Common myeloid progenitor, CD34-positive (primary cell): ENCODE measurements at regions not wholly inside any gene's neighbourhood (a gene's known extent, or its start where the extent isn't known, plus 50 kb on each side); places are given as distances from the start of the nearest gene placed in this dataset.

ENCODE experiments used
- CTCF ChIA-PET: fragments of 350-600 bp; sonication (Branson Sonifier 250); formaldehyde crosslinking; loops from one replicate; lab custom pipeline; 2021; ENCODE audit warnings: antibody characterized with exemption; lab: Charles Lee
- POLR2A ChIA-PET: fragments of 350-600 bp; sonication (Branson Sonifier 250); formaldehyde crosslinking; loops from one replicate; lab custom pipeline; 2021; ENCODE audit warnings: antibody characterized with exemption; lab: Charles Lee
- DNase-seq, 3 donors: peaks; one replicate each; pipeline versions ENCODE4 v3.0.0 to v3.0.0-alpha.2; 2013
- H3K27ac ChIP-seq, 2 experiments: 1 replicate in 1 of 2; 2 replicates in 1 of 2; pipeline ENCODE4 v1.7.0; 2013; ENCODE audit warnings: inconsistent platforms in 2 of 2, low read length in 2 of 2, mild to moderate bottlenecking in 2 of 2, low read depth in 1 of 2, moderate library complexity in 1 of 2; ENCODE audit not compliant: severe bottlenecking in 2 of 2, insufficient read depth in 1 of 2, poor library complexity in 1 of 2
- H3K27me3 ChIP-seq, 5 experiments: replicated peaks in 2 of 5; 1 replicate in 3 of 5; 2 replicates in 2 of 5; pipeline versions ENCODE4 v1.6.1 to v1.7.0; 2013; ENCODE audit warnings: low read length in 4 of 5, mild to moderate bottlenecking in 2 of 5, moderate library complexity in 2 of 5, inconsistent platforms in 1 of 5; ENCODE audit not compliant: insufficient read depth in 5 of 5, control insufficient read depth in 4 of 5
- H3K36me3 ChIP-seq, 4 experiments: 1 replicate in 2 of 4; 2 replicates in 2 of 4; pipeline versions ENCODE4 v1.6.1 to v1.7.0; 2013; ENCODE audit warnings: low read length in 3 of 4, control low read depth in 1 of 4, mild to moderate bottlenecking in 1 of 4; ENCODE audit not compliant: control insufficient read depth in 4 of 4, insufficient read depth in 4 of 4
- H3K4me1 ChIP-seq, 4 experiments: 1 replicate in 3 of 4; 2 replicates in 1 of 4; pipeline versions ENCODE4 v1.6.1 to v1.7.1; 2013; ENCODE audit warnings: low read length in 3 of 4, mild to moderate bottlenecking in 3 of 4, control low read depth in 1 of 4, inconsistent platforms in 1 of 4, moderate library complexity in 1 of 4; ENCODE audit not compliant: control insufficient read depth in 4 of 4, insufficient read depth in 4 of 4; ENCODE audit errors: control extremely low read depth in 1 of 4
- H3K4me3 ChIP-seq, 7 experiments: 1 replicate in 4 of 7; 2 replicates in 3 of 7; pipeline versions ENCODE4 v1.5.1 to v1.7.0; 2013; ENCODE audit warnings: mild to moderate bottlenecking in 7 of 7, low read length in 6 of 7, moderate library complexity in 6 of 7, inconsistent platforms in 2 of 7, low read depth in 2 of 7, control low read depth in 1 of 7; ENCODE audit not compliant: insufficient read depth in 4 of 7, control insufficient read depth in 1 of 7; ENCODE audit errors: extremely low read depth in 1 of 7
- H3K9me3 ChIP-seq, 5 experiments: 1 replicate in 4 of 5; 2 replicates in 1 of 5; pipeline versions ENCODE4 v1.6.1 to v1.7.1; 2013; ENCODE audit warnings: low read length in 4 of 5, mild to moderate bottlenecking in 2 of 5, inconsistent platforms in 1 of 5, low read depth in 1 of 5, moderate library complexity in 1 of 5; ENCODE audit not compliant: control insufficient read depth in 4 of 5, insufficient read depth in 2 of 5; ENCODE audit errors: control extremely low read depth in 1 of 5
- WGBS: methylation state at CpG from one replicate; pipeline ENCODE4 v1.1.5; 2013; ENCODE audit not compliant: insufficient coverage; 5-methylcytosine and 5-hydroxymethylcytosine counted together

GRCh38 chr2:79253243-79253774 lies 93.8 kb upstream of the REG3A start:
- no peaks in the 10 kb centered on the region for H3K36me3 ChIP-seq
- H3K4me1 ChIP-seq, result no peaks in the 10 kb centered on the region
- no peak overlapping the region for H3K4me3 ChIP-seq
- POLR2A ChIA-PET, result no interaction called here
- DNase-seq, result no peak
- no peak overlapping the region for H3K27ac ChIP-seq
- 100% methylated on average over 1 of the region's 2 CpGs for WGBS
- H3K27me3 ChIP-seq, result no peaks in the 10 kb centered on the region
- CTCF ChIA-PET, result no interaction called here
- no peaks in the 10 kb centered on the region for H3K9me3 ChIP-seq

GRCh38 chr2:79250656-79251055 lies 91.1 kb upstream of the REG3A start:
- DNase-seq, result no peak
- WGBS, result 92% methylated on average over 2 of the region's 5 CpGs
- H3K27me3 ChIP-seq, result peaks cover 0 to 1% (median 0%) of the 10 kb centered on the region in 5 experiments
- H3K27ac ChIP-seq, result no peak overlapping the region
- H3K36me3 ChIP-seq, result no peaks in the 10 kb centered on the region
- ChIA-PET CTCF (no interaction called here), POLR2A (no interaction called here)
- H3K9me3 ChIP-seq, result no peaks in the 10 kb centered on the region
- no peaks in the 10 kb centered on the region for H3K4me1 ChIP-seq
- no peak overlapping the region for H3K4me3 ChIP-seq

DNA sequence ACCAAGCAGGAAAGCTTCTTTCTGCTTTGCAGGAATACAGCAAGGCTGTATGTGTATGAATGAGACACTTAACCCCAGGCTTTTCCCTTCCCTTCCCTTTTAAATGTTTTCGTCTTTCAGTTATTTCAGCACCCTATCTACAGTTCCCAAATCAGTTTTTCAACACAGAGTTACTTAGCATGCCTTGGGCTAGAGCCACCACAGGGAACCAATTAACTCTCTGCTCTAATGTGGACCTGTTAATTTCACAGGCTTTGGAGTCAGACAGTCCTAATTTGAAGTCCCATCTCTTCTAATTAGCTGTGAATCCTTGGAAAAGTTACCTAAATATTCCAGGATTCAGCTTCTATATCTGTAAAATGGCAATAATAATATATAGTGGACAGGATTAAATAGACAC lies 89.2 kb upstream of the REG3A start:
- no peak overlapping the region for H3K27ac ChIP-seq
- no peaks in the 10 kb centered on the region for H3K9me3 ChIP-seq
- H3K4me1 ChIP-seq, result no peaks in the 10 kb centered on the region
- CTCF ChIA-PET, result no interaction called here
- peaks cover 0 to 3% (median 0%) of the 10 kb centered on the region in 5 experiments for H3K27me3 ChIP-seq
- DNase-seq, result no peak
- POLR2A ChIA-PET, result no interaction called here
- 100% methylated on average over 1 of the region's 1 CpG for WGBS
- H3K36me3 ChIP-seq, result no peaks in the 10 kb centered on the region
- no peak overlapping the region for H3K4me3 ChIP-seq

DNA sequence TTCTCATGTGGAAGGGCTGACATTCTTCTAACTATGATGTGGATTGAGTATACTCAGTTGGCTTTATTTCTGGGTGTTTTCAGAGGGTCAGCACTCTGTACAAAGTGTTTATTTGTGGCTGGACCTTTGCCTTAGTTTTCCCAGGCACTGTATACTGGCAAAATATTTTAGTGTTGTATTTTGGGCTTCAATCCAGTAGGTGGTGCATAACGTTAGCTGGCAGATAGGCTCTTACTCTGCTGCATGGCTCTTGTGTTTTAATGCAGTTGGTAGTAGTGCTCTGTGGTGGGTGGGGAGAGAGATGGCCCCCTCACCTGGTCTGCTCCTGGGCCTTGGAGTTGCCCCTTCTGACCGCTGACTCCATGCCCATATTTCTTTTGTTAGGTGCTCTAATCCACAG lies 75.6 kb upstream of the REG3A start:
- Histone ChIP-seq H3K27ac (no peak overlapping the region), H3K27me3 (peaks cover 0 to 2% (median 0%) of the 10 kb centered on the region in 5 experiments), H3K4me1 (no peaks in the 10 kb centered on the region), H3K9me3 (no peaks in the 10 kb centered on the region), H3K4me3 (no peak overlapping the region), H3K36me3 (no peaks in the 10 kb centered on the region)
- WGBS, result 40% methylated on average over 1 of the region's 2 CpGs
- POLR2A ChIA-PET, result no interaction called here
- peak in 2 of 3 donors; percentile 10 to 15 for DNase-seq
- CTCF ChIA-PET, result interaction anchor here (1.3 to 1.9 kb wide), 2 partner anchors 9 to 14 kb away, joined by 4 to 7 read pairs; no protein-coding TSS in a partner anchor

- ChIA-PET CTCF (interaction anchor here (1.4 kb wide), 1 partner anchor 182 kb away, joined by 5 read pairs; no protein-coding TSS in a partner anchor), POLR2A (no interaction called here)
- H3K36me3 ChIP-seq, result no peaks in the 10 kb centered on the region
- no peak for DNase-seq
- H3K4me1 ChIP-seq, result no peaks in the 10 kb centered on the region
- no peaks in the 10 kb centered on the region for H3K27me3 ChIP-seq
- H3K27ac ChIP-seq, result no peak overlapping the region
- H3K9me3 ChIP-seq, result no peaks in the 10 kb centered on the region
- no peak overlapping the region for H3K4me3 ChIP-seq
Measured at GRCh38 chr2:79223539-79223938, 64.0 kb upstream of the REG3A start.

DNA sequence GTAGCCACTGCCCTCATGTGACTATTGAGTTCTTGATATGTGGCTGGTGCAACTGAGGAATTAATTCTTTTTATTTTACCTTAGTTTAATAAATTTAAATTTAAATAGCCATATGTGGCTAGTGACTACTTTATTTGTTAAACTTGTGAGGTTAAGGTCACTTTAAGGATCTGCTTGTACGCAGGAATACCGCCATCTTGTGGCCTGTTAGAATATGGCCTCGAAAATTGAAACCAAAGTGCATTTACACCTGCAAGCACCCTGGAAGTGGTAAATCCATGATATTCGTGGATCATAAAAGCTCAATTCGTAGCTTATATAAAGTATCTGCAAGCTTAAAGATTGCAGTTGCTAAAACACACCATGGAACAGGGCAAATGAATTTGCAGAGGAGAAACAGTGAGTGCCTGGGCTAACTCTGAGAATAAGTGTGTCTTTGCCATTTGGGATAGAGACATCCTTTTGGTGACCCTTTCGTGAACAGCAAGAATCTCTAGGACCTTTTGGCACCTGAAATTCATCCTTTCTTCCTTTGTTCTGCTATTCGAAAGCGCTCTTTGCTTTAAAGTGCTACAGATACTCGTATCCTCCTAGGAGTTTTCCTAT lies 59.9 kb upstream of the REG3A start:
- DNase-seq, result peak; percentile 65 to 83 (median 76)

GRCh38 chr2:79210274-79210917 lies 50.8 kb upstream of the REG3A start:
- no peaks in the 10 kb centered on the region for H3K36me3 ChIP-seq
- ChIA-PET CTCF (interaction anchor here (0.9 to 4.7 kb wide), 3 partner anchors 10 to 206 kb away, joined by 3 to 22 read pairs (median 11); no protein-coding TSS in a partner anchor), POLR2A (no interaction called here)
- DNase-seq, result no peak
- H3K27ac ChIP-seq, result no peak overlapping the region
- 80% methylated on average over 2 of the region's 2 CpGs for WGBS
- H3K4me3 ChIP-seq, result no peak overlapping the region
- H3K4me1 ChIP-seq, result no peaks in the 10 kb centered on the region
- H3K9me3 ChIP-seq, result no peaks in the 10 kb centered on the region
- no peaks in the 10 kb centered on the region for H3K27me3 ChIP-seq

More for the DNA sequence above, 59.9 kb upstream of the REG3A start:
- WGBS, result 20% methylated on average over 5 of the region's 9 CpGs
- Histone ChIP-seq H3K36me3 (no peaks in the 10 kb centered on the region), H3K4me1 (no peaks in the 10 kb centered on the region), H3K4me3 (no peak overlapping the region), H3K27ac (no peak overlapping the region), H3K27me3 (no peaks in the 10 kb centered on the region), H3K9me3 (no peaks in the 10 kb centered on the region)
- ChIA-PET POLR2A (no interaction called here), CTCF (interaction anchor here (0.7 to 3.0 kb wide), 4 partner anchors 11 to 184 kb away, joined by 3 to 31 read pairs (median 7); no protein-coding TSS in a partner anchor)
